Smooth muscle cell (in vitro differentiated cells): ENCODE measurements at regions not wholly inside any gene's neighbourhood (a gene's known extent, or its start where the extent isn't known, plus 50 kb on each side); places are given as distances from the start of the nearest gene placed in this dataset.

Source experiments
- DNase-seq: peaks from one replicate; lab custom pipeline; 2025; ENCODE audit not compliant: unreplicated experiment; lab: John Stamatoyannopoulos, UW
- H2AFZ ChIP-seq: fragments of 200-600 bp; sonication (generic); 2 replicates; pipeline ENCODE4 v1.6.0; 2016; ENCODE audit warnings: antibody characterized with exemption, low read depth, mild to moderate bottlenecking
- H3F3A ChIP-seq: fragments of 200-600 bp; sonication (generic); 2 replicates; pipeline ENCODE4 v1.6.0; 2017; ENCODE audit warnings: antibody characterized with exemption, low read depth
- H3K27ac ChIP-seq: fragments of 200-600 bp; sonication (generic); 2 replicates; pipeline ENCODE4 v1.5.1; 2016; ENCODE audit warnings: low read depth, mild to moderate bottlenecking
- H3K27me3 ChIP-seq: fragments of 200-600 bp; sonication (generic); 2 replicates; pipeline ENCODE4 v1.6.1; 2016; ENCODE audit warnings: low read depth, mild to moderate bottlenecking
- H3K36me3 ChIP-seq: fragments of 200-600 bp; sonication (generic); 2 replicates; pipeline ENCODE4 v1.5.1; 2016; ENCODE audit warnings: low read depth
- H3K4me1 ChIP-seq: fragments of 200-600 bp; sonication (generic); 2 replicates; pipeline ENCODE4 v1.5.1; 2016; ENCODE audit warnings: low read depth
- H3K4me2 ChIP-seq: fragments of 200-600 bp; sonication (generic); 2 replicates; pipeline ENCODE4 v1.6.0; 2016; ENCODE audit warnings: mild to moderate bottlenecking
- H3K4me3 ChIP-seq: fragments of 200-600 bp; sonication (generic); 2 replicates; pipeline ENCODE4 v1.5.1; 2016; ENCODE audit warnings: mild to moderate bottlenecking
- H3K79me2 ChIP-seq: fragments of 200-600 bp; sonication (generic); 2 replicates; pipeline ENCODE4 v1.6.0; 2016; ENCODE audit warnings: low read depth, mild to moderate bottlenecking
- H3K9ac ChIP-seq: fragments of 200-600 bp; sonication (generic); 2 replicates; pipeline ENCODE4 v1.6.0; 2016; ENCODE audit warnings: low read depth
- H3K9me3 ChIP-seq: fragments of 200-600 bp; sonication (generic); replicated peaks from 2 replicates; pipeline ENCODE4 v1.5.1; 2016; ENCODE audit warnings: low read depth
- H4K20me1 ChIP-seq: fragments of 200-600 bp; sonication (generic); 2 replicates; pipeline ENCODE4 v1.6.0; 2016; ENCODE audit warnings: low read depth
- WGBS: methylation state at CpG from one replicate; pipeline ENCODE4 v1.1.7; 2016; ENCODE audit warnings: low lambda C conversion rate; 5-methylcytosine and 5-hydroxymethylcytosine counted together
- TF ChIP-seq, protein P1 (sequence below): fragments of 200-600 bp; sonication (generic); IDR thresholded peaks from 2 replicates; pipeline ENCODE4 v1.5.1; 2017; ENCODE audit warnings: borderline replicate concordance, mild to moderate bottlenecking, antibody characterized with exemption; ENCODE audit not compliant: insufficient read depth, poor library complexity, severe bottlenecking

- no peaks in the 10 kb centered on the region for H3K27me3 ChIP-seq
- H3F3A ChIP-seq, result no peaks in the 10 kb centered on the region
- no peaks in the 10 kb centered on the region for H3K79me2 ChIP-seq
- H3K4me3 ChIP-seq, result no peak overlapping the region
- no peak for DNase-seq
- no peaks in the 10 kb centered on the region for H4K20me1 ChIP-seq
- TF ChIP-seq, protein P1, sequence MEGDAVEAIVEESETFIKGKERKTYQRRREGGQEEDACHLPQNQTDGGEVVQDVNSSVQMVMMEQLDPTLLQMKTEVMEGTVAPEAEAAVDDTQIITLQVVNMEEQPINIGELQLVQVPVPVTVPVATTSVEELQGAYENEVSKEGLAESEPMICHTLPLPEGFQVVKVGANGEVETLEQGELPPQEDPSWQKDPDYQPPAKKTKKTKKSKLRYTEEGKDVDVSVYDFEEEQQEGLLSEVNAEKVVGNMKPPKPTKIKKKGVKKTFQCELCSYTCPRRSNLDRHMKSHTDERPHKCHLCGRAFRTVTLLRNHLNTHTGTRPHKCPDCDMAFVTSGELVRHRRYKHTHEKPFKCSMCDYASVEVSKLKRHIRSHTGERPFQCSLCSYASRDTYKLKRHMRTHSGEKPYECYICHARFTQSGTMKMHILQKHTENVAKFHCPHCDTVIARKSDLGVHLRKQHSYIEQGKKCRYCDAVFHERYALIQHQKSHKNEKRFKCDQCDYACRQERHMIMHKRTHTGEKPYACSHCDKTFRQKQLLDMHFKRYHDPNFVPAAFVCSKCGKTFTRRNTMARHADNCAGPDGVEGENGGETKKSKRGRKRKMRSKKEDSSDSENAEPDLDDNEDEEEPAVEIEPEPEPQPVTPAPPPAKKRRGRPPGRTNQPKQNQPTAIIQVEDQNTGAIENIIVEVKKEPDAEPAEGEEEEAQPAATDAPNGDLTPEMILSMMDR, result no peak
- no peaks in the 10 kb centered on the region for H3K4me1 ChIP-seq
- no peak overlapping the region for H3K4me2 ChIP-seq
- H2AFZ ChIP-seq, result no peak overlapping the region
- no peaks in the 10 kb centered on the region for H3K36me3 ChIP-seq
- H3K9me3 ChIP-seq, result no peaks in the 10 kb centered on the region
- H3K9ac ChIP-seq, result no peak overlapping the region
- H3K27ac ChIP-seq, result no peak overlapping the region
These were observed 275.0 kb upstream of the INTU start for GRCh38 chr4:127357765-127358164.

DNA sequence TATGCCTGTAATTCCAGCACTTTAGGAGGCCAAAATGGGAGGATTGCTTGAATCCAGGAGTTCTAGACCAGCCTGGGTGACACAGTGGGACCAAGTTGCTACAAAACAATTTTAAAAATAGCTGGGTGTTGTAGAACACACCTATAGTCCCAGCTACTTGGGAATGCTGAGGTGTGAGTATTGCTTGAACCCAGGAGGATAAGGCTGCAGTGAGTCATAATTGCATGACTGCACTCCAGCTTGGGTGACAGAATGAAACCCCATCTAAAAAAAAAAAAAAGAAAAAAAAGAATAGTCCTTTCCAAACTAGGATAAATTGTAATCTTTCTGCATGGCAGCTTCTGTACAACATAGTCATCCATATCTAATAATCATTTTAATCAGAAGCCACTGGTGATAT lies 270.1 kb upstream of the INTU start:
- DNase-seq, result no peak
- no peaks in the 10 kb centered on the region for H3K4me1 ChIP-seq
- H3F3A ChIP-seq, result no peaks in the 10 kb centered on the region
- TF ChIP-seq, protein P1, result no peak
- H3K4me3 ChIP-seq, result no peak overlapping the region
- no peak overlapping the region for H3K4me2 ChIP-seq
- H3K36me3 ChIP-seq, result no peaks in the 10 kb centered on the region
- no peaks in the 10 kb centered on the region for H4K20me1 ChIP-seq
- no peak overlapping the region for H3K27ac ChIP-seq
- H3K27me3 ChIP-seq, result no peaks in the 10 kb centered on the region
- no peaks in the 10 kb centered on the region for H3K79me2 ChIP-seq
- H3K9ac ChIP-seq, result no peak overlapping the region
- no peak overlapping the region for H2AFZ ChIP-seq
- no peaks in the 10 kb centered on the region for H3K9me3 ChIP-seq

- no peak overlapping the region for H3K4me3 ChIP-seq
- H3K9me3 ChIP-seq, result no peaks in the 10 kb centered on the region
- H3K4me2 ChIP-seq, result no peak overlapping the region
- TF ChIP-seq, protein P1, result no peak
- H4K20me1 ChIP-seq, result no peaks in the 10 kb centered on the region
- DNase-seq, result no peak
- no peak overlapping the region for H3K9ac ChIP-seq
- no peaks in the 10 kb centered on the region for H3K36me3 ChIP-seq
- H3K27me3 ChIP-seq, result no peaks in the 10 kb centered on the region
- H3K27ac ChIP-seq, result no peak overlapping the region
- H2AFZ ChIP-seq, result no peak overlapping the region
- H3K4me1 ChIP-seq, result no peaks in the 10 kb centered on the region
- WGBS, result 83% methylated on average over 3 of the region's 3 CpGs
- H3K79me2 ChIP-seq, result no peaks in the 10 kb centered on the region
- no peaks in the 10 kb centered on the region for H3F3A ChIP-seq
These were observed 268.4 kb upstream of the INTU start for GRCh38 chr4:127364397-127364796.

DNA sequence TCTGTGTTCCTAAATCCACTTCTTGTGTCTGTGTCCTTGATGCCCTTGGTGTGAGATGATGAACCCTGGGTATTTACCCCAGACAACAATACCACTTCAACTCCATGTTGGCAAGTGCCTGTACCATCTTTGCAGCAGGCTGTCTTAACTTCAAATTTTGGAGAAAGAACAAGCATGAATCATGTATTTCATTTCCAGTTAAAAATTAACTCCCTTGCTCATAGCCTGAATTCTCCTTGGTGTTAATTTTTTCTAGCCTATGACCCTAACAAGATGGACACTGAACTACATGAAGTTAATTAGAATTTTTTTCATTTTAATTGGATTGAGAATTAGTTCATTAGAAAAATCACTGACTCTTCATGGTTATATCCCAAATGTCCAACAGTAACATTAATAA lies 267.8 kb upstream of the INTU start:
- no peak overlapping the region for H3K27ac ChIP-seq
- no peaks in the 10 kb centered on the region for H3K79me2 ChIP-seq
- H3F3A ChIP-seq, result no peaks in the 10 kb centered on the region
- H3K4me3 ChIP-seq, result no peak overlapping the region
- no peaks in the 10 kb centered on the region for H3K4me1 ChIP-seq
- no peaks in the 10 kb centered on the region for H4K20me1 ChIP-seq
- no peak overlapping the region for H3K4me2 ChIP-seq
- no peak for DNase-seq
- no peak overlapping the region for H3K9ac ChIP-seq
- no peaks in the 10 kb centered on the region for H3K36me3 ChIP-seq
- TF ChIP-seq, protein P1, result no peak
- H3K9me3 ChIP-seq, result no peaks in the 10 kb centered on the region
- no peaks in the 10 kb centered on the region for H3K27me3 ChIP-seq
- H2AFZ ChIP-seq, result no peak overlapping the region
